HUES48 (cell line): ENCODE measurements at regions not wholly inside any gene's neighbourhood (a gene's known extent, or its start where the extent isn't known, plus 50 kb on each side); places are given as distances from the start of the nearest gene placed in this dataset.

Experiments
- H3K27ac ChIP-seq: one replicate; pipeline ENCODE4 v1.7.0; 2013; ENCODE audit warnings: low read depth, low read length, inconsistent platforms
- H3K27me3 ChIP-seq: 2 replicates; pipeline ENCODE4 v1.6.1; 2013; ENCODE audit warnings: mild to moderate bottlenecking, low read length; ENCODE audit not compliant: control insufficient read depth, insufficient read depth
- H3K36me3 ChIP-seq: 2 replicates; pipeline ENCODE4 v1.6.1; 2013; ENCODE audit warnings: low read length; ENCODE audit not compliant: control insufficient read depth, insufficient read depth
- H3K4me1 ChIP-seq: 2 replicates; pipeline ENCODE4 v1.6.1; 2013; ENCODE audit warnings: mild to moderate bottlenecking, low read length; ENCODE audit not compliant: control insufficient read depth, insufficient read depth
- H3K4me3 ChIP-seq: 2 replicates; pipeline ENCODE4 v1.5.1; 2013; ENCODE audit warnings: mild to moderate bottlenecking, low read depth, low read length
- H3K9ac ChIP-seq: 2 replicates; pipeline ENCODE4 v1.6.1; 2013; ENCODE audit warnings: mild to moderate bottlenecking, low read depth, low read length, moderate library complexity
- H3K9me3 ChIP-seq: 2 replicates; pipeline ENCODE4 v1.6.1; 2013; ENCODE audit warnings: low read length; ENCODE audit not compliant: control insufficient read depth, insufficient read depth

DNA sequence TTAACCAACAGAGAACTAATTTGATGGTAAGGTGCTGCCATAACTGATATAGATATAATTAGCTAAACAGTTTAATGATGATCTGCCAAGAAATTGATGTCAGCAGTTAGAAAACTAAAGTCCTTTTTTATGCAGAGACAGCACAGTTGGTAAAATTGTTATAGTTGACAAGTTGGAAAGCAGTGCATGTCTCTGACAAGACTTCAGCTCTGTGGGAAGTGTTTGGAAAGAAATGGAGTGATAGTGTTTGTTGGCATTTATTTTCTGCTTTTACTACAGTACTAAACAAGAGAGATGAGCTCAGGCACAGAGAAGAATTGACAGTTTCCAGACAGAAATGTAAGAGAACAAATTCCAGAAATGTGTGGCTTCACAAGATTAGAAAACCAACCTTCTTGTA lies 523.5 kb upstream of the BCHE start:
- Histone ChIP-seq H3K4me1 (no peaks in the 10 kb centered on the region), H3K27ac (no peak overlapping the region), H3K36me3 (no peaks in the 10 kb centered on the region), H3K9ac (no peak overlapping the region), H3K9me3 (no peaks in the 10 kb centered on the region), H3K27me3 (no peaks in the 10 kb centered on the region), H3K4me3 (no peak overlapping the region)

DNA sequence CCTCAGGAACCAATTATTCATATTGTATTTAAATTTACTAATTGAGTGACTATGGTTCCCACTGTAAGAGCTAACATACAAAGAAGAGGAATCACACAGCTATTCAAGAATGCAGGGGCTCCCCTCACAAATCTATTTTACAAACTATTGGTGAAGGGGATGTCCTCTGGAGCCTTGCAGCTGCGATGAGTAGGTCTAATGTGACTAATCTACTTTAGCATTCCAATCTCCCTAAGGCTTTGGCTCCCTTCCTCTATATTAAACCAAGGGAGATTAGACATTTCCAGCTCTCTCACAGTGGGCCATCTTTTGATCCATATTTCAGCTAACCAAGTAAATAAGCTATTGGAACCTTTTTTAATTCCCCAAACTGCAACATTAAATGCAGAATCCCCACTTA lies 514.2 kb upstream of the BCHE start:
- Histone ChIP-seq H3K27me3 (no peaks in the 10 kb centered on the region), H3K4me3 (no peak overlapping the region), H3K4me1 (no peaks in the 10 kb centered on the region), H3K36me3 (no peaks in the 10 kb centered on the region), H3K9me3 (peaks cover 10% of the 10 kb centered on the region), H3K9ac (no peak overlapping the region), H3K27ac (no peak overlapping the region)

DNA sequence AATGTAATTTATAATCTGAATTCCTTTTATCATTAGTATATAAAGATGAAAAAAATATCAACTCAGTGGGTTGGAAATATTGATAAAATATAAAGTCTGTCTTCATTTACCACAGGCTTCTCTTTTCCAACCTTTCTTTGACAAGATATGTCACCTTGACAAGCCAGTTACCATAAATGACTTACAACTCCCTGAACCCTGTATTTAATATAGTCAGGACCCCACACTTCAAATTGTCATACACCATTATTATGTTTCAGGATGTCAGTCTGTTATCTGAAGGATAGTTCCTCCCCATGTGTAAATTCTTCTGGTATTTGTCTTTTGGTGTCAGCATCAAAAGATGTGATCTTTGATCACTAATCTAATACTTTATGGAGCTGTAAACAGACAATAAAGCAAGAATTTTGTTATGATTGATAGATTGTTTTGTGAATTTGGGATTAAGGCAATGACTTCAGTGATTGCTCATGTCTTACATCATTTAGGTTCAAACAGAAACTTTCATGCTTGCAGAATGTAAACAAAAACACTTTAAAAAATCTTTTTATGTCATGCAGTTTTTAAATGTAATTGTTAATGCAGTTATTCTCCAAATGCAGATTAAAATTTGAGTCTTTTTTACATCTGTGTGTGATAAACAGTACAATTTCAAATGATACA lies 503.5 kb upstream of the BCHE start:
- no peaks in the 10 kb centered on the region for H3K36me3 ChIP-seq
- no peak overlapping the region for H3K9ac ChIP-seq
- H3K27me3 ChIP-seq: no peaks in the 10 kb centered on the region
- no peak overlapping the region for H3K4me3 ChIP-seq
- no peaks in the 10 kb centered on the region for H3K4me1 ChIP-seq
- H3K9me3 ChIP-seq: no peaks in the 10 kb centered on the region
- H3K27ac ChIP-seq: no peak overlapping the region

- Histone ChIP-seq H3K36me3 (no peaks in the 10 kb centered on the region), H3K4me3 (no peak overlapping the region), H3K9ac (no peak overlapping the region), H3K4me1 (no peaks in the 10 kb centered on the region), H3K27ac (no peak overlapping the region), H3K27me3 (no peaks in the 10 kb centered on the region), H3K9me3 (no peaks in the 10 kb centered on the region)
These were observed 487.2 kb upstream of the BCHE start for GRCh38 chr3:166324401-166324800.

DNA sequence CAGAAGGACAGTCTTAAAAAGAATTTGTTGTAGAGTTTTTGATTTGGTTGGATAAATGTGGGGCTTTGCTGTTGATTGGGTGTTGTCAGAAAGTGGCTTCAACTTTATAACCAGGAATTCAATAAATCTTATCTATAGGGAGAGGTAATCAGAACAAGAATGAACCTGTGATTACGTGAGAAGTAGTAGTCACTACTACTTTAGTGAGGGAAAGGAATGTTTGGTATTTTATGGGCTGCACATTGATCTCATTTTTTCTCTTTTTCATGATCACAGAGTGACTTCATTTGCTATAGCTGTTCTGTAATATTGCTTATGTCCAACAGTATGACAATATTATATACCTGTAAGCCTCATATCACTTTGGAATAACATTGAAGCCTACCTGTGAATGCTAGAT lies 485.2 kb upstream of the BCHE start:
- no peaks in the 10 kb centered on the region for H3K27me3 ChIP-seq
- H3K4me3 ChIP-seq: no peak overlapping the region
- no peaks in the 10 kb centered on the region for H3K36me3 ChIP-seq
- H3K9me3 ChIP-seq: no peaks in the 10 kb centered on the region
- no peak overlapping the region for H3K9ac ChIP-seq
- H3K4me1 ChIP-seq: no peaks in the 10 kb centered on the region
- no peak overlapping the region for H3K27ac ChIP-seq

DNA sequence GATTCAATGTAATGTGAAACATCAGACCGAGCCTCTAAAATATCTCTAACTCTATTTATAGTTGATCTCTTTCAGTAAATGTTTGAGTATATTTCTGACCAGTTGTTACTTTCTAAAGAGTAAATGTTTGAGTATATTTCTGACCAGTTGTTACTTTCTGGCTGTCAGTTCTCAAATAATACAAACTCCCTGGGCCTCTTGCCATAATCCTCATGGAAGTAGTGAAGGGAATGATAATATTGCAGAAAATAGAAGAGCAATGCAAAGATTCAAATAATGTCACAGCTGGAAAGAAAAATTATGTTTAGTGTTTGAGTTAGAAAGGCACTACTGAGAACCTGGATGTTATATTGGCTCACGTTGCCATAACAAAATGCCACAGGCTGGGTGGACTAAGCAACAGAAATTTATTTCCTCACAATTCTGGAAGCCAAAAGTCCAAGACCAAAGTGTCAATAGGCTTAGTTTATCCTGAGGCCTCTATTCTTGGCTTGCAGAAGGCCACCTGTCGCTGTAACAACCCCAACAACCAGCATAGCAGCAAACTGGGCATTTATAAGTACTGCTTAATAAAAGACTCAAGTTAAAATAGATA lies 470.6 kb upstream of the BCHE start:
- no peak overlapping the region for H3K4me3 ChIP-seq
- no peaks in the 10 kb centered on the region for H3K27me3 ChIP-seq
- no peak overlapping the region for H3K9ac ChIP-seq
- H3K27ac ChIP-seq: no peak overlapping the region
- H3K36me3 ChIP-seq: no peaks in the 10 kb centered on the region
- H3K9me3 ChIP-seq: no peaks in the 10 kb centered on the region
- peaks cover 10% of the 10 kb centered on the region; the same call in 1 of the 2 replicates for H3K4me1 ChIP-seq

- Histone ChIP-seq H3K36me3 (no peaks in the 10 kb centered on the region), H3K27ac (no peak overlapping the region), H3K9me3 (no peaks in the 10 kb centered on the region), H3K9ac (no peak overlapping the region), H3K4me3 (no peak overlapping the region), H3K27me3 (no peaks in the 10 kb centered on the region), H3K4me1 (peaks cover 10% of the 10 kb centered on the region; the same call in 1 of the 2 replicates)
These were observed 467.4 kb upstream of the BCHE start for GRCh38 chr3:166304584-166304983.

DNA sequence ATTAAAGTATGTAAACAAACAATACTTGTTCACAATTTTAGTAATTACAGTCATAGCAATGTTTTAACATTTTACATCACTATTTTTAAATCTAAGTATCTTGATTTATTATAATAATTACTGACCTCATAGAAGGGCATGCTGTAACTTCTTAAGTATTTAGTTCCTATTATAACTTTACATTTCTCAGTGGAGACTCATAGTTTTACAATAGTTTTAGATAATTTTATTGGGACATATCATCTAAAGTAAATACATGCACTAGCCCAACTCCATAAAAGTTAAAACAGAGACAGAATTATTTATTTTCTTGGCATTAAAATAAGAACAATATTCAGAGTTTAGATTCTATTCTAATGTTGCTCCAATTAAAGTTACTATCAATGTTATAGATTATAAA lies 466.5 kb upstream of the BCHE start:
- H3K4me3 ChIP-seq: no peak overlapping the region
- H3K4me1 ChIP-seq: peaks cover 10% of the 10 kb centered on the region; the same call in 1 of the 2 replicates
- no peak overlapping the region for H3K27ac ChIP-seq
- H3K9me3 ChIP-seq: no peaks in the 10 kb centered on the region
- H3K9ac ChIP-seq: no peak overlapping the region
- H3K36me3 ChIP-seq: no peaks in the 10 kb centered on the region
- H3K27me3 ChIP-seq: no peaks in the 10 kb centered on the region

DNA sequence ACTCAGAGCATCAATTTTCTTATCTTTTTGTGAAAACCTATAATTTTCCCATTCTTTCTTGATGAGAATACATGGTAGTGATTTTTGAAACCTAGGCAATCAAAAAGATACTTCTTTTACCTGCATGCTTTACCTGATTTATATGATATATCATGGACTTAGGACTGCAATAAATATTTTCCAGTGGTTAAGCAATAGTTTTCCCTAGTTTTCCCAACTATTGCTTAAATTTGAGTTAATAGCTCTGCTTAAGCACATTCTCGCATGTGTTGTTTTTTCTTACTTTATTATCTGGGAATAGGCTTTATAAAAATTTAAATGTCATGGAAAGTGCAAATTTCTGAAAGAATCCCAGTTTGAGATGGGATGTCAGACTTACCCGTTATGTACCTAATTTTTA lies 465.1 kb upstream of the BCHE start:
- no peak overlapping the region for H3K9ac ChIP-seq
- no peaks in the 10 kb centered on the region for H3K36me3 ChIP-seq
- no peak overlapping the region for H3K4me3 ChIP-seq
- no peak overlapping the region for H3K27ac ChIP-seq
- no peaks in the 10 kb centered on the region for H3K9me3 ChIP-seq
- no peaks in the 10 kb centered on the region for H3K27me3 ChIP-seq
- peaks cover 10% of the 10 kb centered on the region; the same call in 1 of the 2 replicates for H3K4me1 ChIP-seq

- no peak overlapping the region for H3K9ac ChIP-seq
- H3K9me3 ChIP-seq: no peaks in the 10 kb centered on the region
- no peaks in the 10 kb centered on the region for H3K36me3 ChIP-seq
- no peak overlapping the region for H3K27ac ChIP-seq
- no peaks in the 10 kb centered on the region for H3K27me3 ChIP-seq
- H3K4me1 ChIP-seq: peaks cover 5% of the 10 kb centered on the region; the same call in 1 of the 2 replicates
- no peak overlapping the region for H3K4me3 ChIP-seq
These were observed 459.1 kb upstream of the BCHE start for GRCh38 chr3:166296179-166296783.

GRCh38 chr3:166291186-166291955 lies 454.1 kb upstream of the BCHE start:
- H3K27ac ChIP-seq: no peak overlapping the region
- no peak overlapping the region for H3K9ac ChIP-seq
- H3K4me1 ChIP-seq: peaks cover 8% of the 10 kb centered on the region; the same call in 1 of the 2 replicates
- no peaks in the 10 kb centered on the region for H3K9me3 ChIP-seq
- H3K27me3 ChIP-seq: no peaks in the 10 kb centered on the region
- H3K4me3 ChIP-seq: no peak overlapping the region
- no peaks in the 10 kb centered on the region for H3K36me3 ChIP-seq
